Activated CD8-positive, alpha-beta T cell treated with anti-CD3 and anti-CD28 coated beads, Interleukin-2, amount 10 ng/mL, durations not matched to agents 7 days and 5 days (primary cell): ENCODE measurements at regions not wholly inside any gene's neighbourhood (a gene's known extent, or its start where the extent isn't known, plus 50 kb on each side); places are given as distances from the start of the nearest gene placed in this dataset.

ENCODE experiments used
- ATAC-seq: fragments of 150-1000 bp; cut with Tn5 transposase; one replicate; pipeline ENCODE4 v1.10.0; 2021; ENCODE audit warnings: moderate library complexity
- CTCF ChIA-PET: fragments of 350-600 bp; sonication (Branson Sonifier 250); formaldehyde crosslinking; loops from one replicate; lab custom pipeline; 2021; ENCODE audit warnings: antibody characterized with exemption; lab: Charles Lee
- POLR2A ChIA-PET: fragments of 350-600 bp; sonication (Branson Sonifier 250); formaldehyde crosslinking; loops from one replicate; lab custom pipeline; 2021; ENCODE audit warnings: antibody characterized with exemption; lab: Charles Lee
- DNase-seq: peaks from one replicate; pipeline ENCODE4 v3.0.0-alpha.2; 2020
- H3K27ac Mint-ChIP-seq: one replicate; pipeline ENCODE4 v1.8.0; 2021; ENCODE audit warnings: mild to moderate bottlenecking, mixed read lengths
- H3K27me3 Mint-ChIP-seq: one replicate; pipeline ENCODE4 v1.8.0; 2021; ENCODE audit warnings: low read depth, mixed read lengths
- H3K36me3 Mint-ChIP-seq: one replicate; pipeline ENCODE4 v1.8.0; 2021; ENCODE audit warnings: low read depth, mixed read lengths
- H3K4me1 Mint-ChIP-seq: one replicate; pipeline ENCODE4 v1.8.0; 2021; ENCODE audit warnings: low read depth, mixed read lengths
- H3K4me3 Mint-ChIP-seq: one replicate; pipeline ENCODE4 v1.8.0; 2021; ENCODE audit warnings: mild to moderate bottlenecking, mixed read lengths
- H3K9me3 Mint-ChIP-seq: one replicate; pipeline ENCODE4 v1.8.0; 2022; ENCODE audit warnings: mixed read lengths; ENCODE audit not compliant: insufficient read depth

DNA sequence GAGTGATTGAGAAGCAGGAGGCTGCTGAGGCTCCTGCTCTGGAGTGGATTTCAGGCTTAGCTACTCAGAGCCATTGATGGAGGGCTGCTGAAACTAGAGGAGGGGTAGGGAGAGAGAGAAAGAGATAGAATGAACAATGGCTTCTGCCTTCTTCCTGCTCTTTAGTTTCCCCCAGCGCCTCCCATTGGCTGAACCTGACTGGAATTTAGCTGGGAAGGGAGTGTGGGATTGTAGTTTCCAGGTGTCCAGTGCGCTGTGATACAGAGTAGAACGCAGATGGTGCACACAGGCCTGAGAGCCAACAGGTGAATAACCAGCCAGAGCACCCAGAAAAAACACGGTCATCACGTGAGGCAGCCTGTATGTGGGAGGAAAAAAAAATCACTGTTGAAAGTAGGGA, 140.1 kb downstream of the IL20RB start:
- H3K9me3 Mint-ChIP-seq, result no peaks in the 10 kb centered on the region
- DNase-seq (no peak), ATAC-seq (no peak)
- no peaks in the 10 kb centered on the region for H3K36me3 Mint-ChIP-seq
- POLR2A ChIA-PET, result no interaction called here
- no peak overlapping the region for H3K4me3 Mint-ChIP-seq
- H3K27me3 Mint-ChIP-seq, result peaks cover 10% of the 10 kb centered on the region
- H3K27ac Mint-ChIP-seq, result no peak overlapping the region
- no peaks in the 10 kb centered on the region for H3K4me1 Mint-ChIP-seq
- CTCF ChIA-PET, result interaction anchor here (2.1 kb wide), 1 partner anchor 12 kb away, joined by 7 read pairs; no protein-coding TSS in a partner anchor

DNA sequence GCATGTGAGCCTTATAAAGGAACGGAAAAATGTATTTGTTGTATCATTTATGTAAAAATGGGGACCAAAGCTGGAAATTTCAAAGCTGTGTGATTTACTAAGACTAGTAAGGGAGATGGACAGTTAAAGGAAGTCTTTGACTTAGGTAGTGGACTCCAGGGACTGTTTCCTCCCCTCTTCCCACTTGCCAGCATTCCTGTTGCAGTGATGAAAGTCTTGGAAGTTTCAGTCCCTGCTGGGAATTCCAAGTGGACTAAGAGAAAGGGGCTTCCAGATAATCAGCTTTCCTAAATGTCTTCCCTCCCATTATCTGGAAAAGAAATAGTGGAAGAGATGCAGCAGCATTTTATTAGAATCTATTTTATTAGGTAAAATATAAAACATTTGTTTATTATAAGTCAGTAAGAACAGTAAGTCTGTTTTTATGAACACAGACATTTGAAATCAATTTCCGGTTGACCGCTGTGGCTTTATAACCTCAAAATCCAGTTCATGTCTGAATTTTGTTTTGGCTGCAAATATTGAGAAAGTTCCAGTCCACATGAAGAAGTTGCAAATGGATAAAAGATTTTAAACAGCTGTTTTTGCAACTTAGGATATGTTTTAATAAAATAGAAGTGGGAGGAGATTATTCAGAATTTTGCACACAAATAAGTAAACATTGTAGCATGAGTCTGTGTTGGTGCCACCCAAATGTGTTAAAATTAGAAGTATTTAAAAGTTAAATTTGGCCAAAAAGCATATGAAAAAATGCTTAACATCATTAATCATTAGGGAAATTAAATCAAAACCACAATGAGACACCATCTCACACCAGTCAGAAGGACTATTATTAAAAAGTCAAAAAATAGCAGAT, 141.8 kb downstream of the IL20RB start:
- no peak overlapping the region for H3K27ac Mint-ChIP-seq
- H3K4me1 Mint-ChIP-seq, result no peaks in the 10 kb centered on the region
- no peaks in the 10 kb centered on the region for H3K36me3 Mint-ChIP-seq
- DNase-seq (no peak), ATAC-seq (no peak)
- ChIA-PET CTCF (interaction anchor here (1.4 kb wide), 1 partner anchor 11 kb away, joined by 8 read pairs; no protein-coding TSS in a partner anchor), POLR2A (no interaction called here)
- H3K4me3 Mint-ChIP-seq, result no peak overlapping the region
- H3K9me3 Mint-ChIP-seq, result no peaks in the 10 kb centered on the region
- H3K27me3 Mint-ChIP-seq, result peaks cover 10% of the 10 kb centered on the region

DNA sequence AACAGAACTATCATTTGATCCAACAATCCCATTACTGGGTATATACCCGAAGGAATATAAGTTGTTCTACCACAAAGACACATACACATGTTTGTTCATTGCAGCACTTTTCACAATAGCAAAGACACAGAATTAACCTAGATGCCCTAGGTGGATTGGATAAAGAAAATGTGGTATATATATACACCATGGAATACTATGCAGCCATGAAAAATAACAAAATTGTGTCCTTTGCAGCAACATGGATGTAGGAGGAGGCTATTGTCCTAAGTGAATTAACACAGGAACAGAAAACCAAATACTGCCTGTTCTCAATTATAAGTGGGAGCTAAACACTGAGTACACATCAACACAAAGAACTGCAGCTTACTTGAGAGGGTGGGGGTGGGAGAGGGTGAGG, 142.5 kb downstream of the IL20RB start:
- POLR2A ChIA-PET, result no interaction called here
- CTCF ChIA-PET, result interaction anchor here (1.7 kb wide), 1 partner anchor 11 kb away, joined by 8 read pairs; no protein-coding TSS in a partner anchor

DNA sequence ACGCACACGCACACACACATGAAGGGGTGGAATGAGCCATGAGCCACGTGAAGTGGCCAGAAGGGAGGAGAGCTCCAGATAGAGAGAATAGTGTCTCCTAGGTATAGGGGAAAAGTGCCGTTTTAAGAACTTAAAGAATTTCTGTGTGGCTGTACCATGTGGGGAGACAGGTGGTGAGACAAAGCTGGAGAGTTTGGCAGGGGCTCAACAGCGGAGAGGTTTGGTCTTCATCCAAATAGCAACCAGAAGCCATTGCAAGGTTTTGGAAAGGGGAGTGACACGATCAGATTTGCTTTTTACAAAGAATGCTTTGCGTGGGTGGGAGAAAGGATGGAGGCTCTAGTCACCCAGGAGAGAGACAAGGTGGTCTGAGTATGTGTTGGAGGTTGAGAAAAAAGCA, 146.0 kb downstream of the IL20RB start:
- Mint-ChIP-seq H3K4me3 (no peak overlapping the region), H3K27ac (no peak overlapping the region), H3K27me3 (peaks cover 7% of the 10 kb centered on the region), H3K9me3 (no peaks in the 10 kb centered on the region), H3K4me1 (no peaks in the 10 kb centered on the region), H3K36me3 (no peaks in the 10 kb centered on the region)
- CTCF ChIA-PET, result no interaction called here
- POLR2A ChIA-PET, result no interaction called here
- DNase-seq (no peak), ATAC-seq (no peak)

More for the DNA sequence above, 142.5 kb downstream of the IL20RB start:
- peaks cover 10% of the 10 kb centered on the region for H3K27me3 Mint-ChIP-seq
- H3K36me3 Mint-ChIP-seq, result no peaks in the 10 kb centered on the region
- no peaks in the 10 kb centered on the region for H3K9me3 Mint-ChIP-seq
- no peak for ATAC-seq
- no peak for DNase-seq
- H3K27ac Mint-ChIP-seq, result no peak overlapping the region
- no peak overlapping the region for H3K4me3 Mint-ChIP-seq
- no peaks in the 10 kb centered on the region for H3K4me1 Mint-ChIP-seq

DNA sequence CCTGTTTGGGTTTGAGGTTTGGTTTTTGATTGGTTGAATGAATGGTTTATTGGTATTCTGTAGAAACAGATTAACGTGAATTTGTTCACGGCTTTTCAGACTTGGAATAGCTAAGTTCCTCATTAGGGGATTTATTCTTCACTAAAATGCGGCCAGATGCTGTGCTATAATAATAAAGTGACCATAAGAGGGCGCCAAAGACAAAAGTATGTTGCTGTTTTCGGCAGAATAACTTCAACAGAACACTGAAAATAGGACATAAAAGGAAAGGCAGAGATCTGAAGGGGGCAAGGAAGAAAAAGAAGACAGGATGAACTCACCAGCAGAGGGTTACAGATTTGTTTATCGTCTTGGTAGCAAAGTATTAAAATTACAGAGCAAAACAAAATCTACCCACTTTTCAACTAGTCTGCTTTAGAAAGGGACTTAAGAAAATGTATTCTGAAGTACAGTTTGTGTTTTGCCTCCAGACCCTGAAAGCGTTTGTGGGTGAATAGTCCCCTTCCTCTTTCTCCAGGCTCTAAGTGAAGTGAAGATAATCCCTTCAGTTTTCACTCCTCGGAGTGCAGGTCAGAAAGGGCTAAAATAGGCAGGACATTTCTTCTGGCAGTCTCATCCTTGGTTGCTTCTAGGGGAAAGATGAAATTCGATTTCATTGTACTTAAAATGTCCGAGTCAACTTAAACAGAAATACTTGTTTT, 147.6 kb downstream of the IL20RB start:
- POLR2A ChIA-PET, result no interaction called here

DNA sequence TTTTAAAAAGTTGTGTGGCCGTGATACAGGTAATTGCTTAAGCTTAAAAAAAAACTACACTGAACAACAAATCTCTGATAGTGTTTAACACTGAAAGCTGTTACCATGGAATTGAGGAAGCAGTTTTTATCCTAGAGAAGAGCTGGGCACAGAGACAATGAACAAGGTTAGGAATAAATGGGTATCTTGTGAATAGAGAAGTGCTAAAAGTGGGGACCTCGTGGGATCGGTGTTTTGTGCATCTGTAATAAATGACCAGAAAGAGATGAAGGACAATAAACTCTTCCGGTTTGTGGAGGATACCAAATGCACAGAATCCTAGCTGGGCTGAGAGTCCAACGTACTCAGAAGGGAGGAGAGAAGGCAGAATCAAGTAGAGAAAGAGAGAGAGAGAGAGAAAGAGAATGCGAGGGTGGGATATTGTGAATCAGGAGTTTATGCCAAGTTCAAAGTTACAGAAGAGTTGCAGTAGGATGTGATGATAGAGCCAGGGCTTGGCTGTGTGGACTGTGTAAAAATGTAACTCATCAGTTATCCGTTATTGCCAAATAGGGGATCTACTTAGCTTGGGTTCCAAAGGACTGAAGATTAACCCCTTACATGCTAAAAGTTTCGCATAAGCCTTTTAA, 148.9 kb downstream of the IL20RB start:
- ATAC-seq (no peak), DNase-seq (no peak)
- no peaks in the 10 kb centered on the region for H3K9me3 Mint-ChIP-seq
- ChIA-PET CTCF (interaction anchor here (0.9 to 2.6 kb wide), 7 partner anchors 10 to 865 kb away, joined by 5 to 14 read pairs (median 7); no protein-coding TSS in a partner anchor), POLR2A (no interaction called here)
- H3K4me1 Mint-ChIP-seq, result no peaks in the 10 kb centered on the region
- no peak overlapping the region for H3K4me3 Mint-ChIP-seq
- H3K27ac Mint-ChIP-seq, result no peak overlapping the region
- no peaks in the 10 kb centered on the region for H3K36me3 Mint-ChIP-seq
- peaks cover 7% of the 10 kb centered on the region for H3K27me3 Mint-ChIP-seq

More for the DNA sequence above, 147.6 kb downstream of the IL20RB start:
- CTCF ChIA-PET, result interaction anchor here (0.6 to 2.6 kb wide), 14 partner anchors 9 to 866 kb away, joined by 3 to 14 read pairs (median 5); no protein-coding TSS in a partner anchor
- Mint-ChIP-seq H3K4me3 (no peak overlapping the region), H3K4me1 (no peaks in the 10 kb centered on the region), H3K9me3 (no peaks in the 10 kb centered on the region), H3K27ac (no peak overlapping the region), H3K27me3 (peaks cover 7% of the 10 kb centered on the region), H3K36me3 (no peaks in the 10 kb centered on the region)
- DNase-seq (peak; percentile 30), ATAC-seq (peak; percentile 51)

DNA sequence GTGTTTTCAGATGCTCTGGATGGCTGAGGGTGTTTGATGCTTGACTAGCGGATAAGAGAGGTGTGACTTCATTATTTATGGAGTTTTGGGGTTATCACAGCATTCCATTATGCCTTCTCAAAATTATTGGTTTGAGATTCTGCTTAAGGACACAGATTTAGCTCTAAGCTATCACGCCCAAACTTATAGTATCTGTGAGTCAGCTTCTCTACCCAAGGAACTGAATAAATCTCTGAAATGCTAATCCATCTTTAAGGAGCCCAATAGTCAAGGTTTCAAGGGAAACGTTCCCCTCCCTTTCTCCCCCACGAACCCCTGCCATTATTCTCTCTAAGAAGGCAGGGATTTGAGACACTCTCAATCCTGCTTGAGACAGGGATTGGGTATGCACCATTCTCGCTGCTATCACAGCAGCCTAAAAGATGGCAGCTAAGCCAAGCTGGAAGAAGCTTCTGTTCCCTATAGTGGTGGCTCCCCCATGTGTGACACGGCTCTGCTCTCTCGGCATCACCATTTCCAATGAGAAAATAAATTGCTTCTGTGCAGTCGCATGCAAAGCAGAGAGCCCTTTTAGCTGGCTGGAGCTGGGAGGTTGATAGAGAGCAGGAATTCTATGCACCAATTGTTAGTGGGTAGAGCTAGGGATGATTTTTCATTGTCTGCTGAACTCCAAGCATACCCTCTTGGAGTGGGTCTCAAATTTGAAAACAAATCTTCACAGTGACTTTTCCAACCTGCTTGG, 151.1 kb downstream of the IL20RB start:
- POLR2A ChIA-PET, result no interaction called here
- no peak overlapping the region for H3K4me3 Mint-ChIP-seq
- ATAC-seq, result no peak

DNA sequence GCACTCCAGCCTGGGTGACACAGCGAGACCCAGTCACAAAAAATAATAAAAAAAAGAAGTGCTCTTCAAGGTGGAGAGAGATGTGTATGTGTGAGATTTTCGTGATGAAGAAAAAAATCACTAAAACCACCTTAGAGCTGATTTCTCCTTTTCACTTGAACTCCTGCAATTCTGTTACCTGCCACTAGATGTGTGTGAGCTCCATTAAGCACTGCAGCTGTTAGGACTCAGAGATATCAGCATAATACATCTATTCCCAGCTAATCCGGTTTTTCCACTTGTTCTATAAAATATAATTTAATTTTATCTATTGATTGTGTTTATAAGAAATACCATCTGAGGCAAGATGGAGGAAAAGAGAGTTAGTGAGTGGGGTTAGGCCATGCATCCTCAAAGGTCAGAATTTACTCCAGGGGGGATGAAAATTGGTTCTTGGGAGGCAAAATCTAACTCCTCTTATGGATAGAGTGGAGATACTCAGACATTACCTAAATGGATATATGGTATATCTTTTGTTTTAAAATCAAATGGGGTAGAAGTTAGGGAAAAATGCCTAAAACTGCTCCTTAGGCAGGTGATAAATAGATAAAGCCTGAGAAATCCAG, 152.7 kb downstream of the IL20RB start:
- Mint-ChIP-seq H3K4me1 (no peaks in the 10 kb centered on the region), H3K36me3 (no peaks in the 10 kb centered on the region), H3K4me3 (no peak overlapping the region), H3K9me3 (no peaks in the 10 kb centered on the region), H3K27ac (no peak overlapping the region), H3K27me3 (peaks cover 7% of the 10 kb centered on the region)
- ChIA-PET POLR2A (no interaction called here), CTCF (interaction anchor here (1.0 to 2.4 kb wide), 14 partner anchors 9 to 861 kb away, joined by 3 to 10 read pairs (median 6); no protein-coding TSS in a partner anchor)
- no peak for DNase-seq
- no peak for ATAC-seq

More for the DNA sequence above, 151.1 kb downstream of the IL20RB start:
- CTCF ChIA-PET, result interaction anchor here (0.9 to 2.0 kb wide), 5 partner anchors 12 to 862 kb away, joined by 3 to 7 read pairs (median 4); no protein-coding TSS in a partner anchor
- H3K27ac Mint-ChIP-seq, result no peak overlapping the region
- H3K9me3 Mint-ChIP-seq, result no peaks in the 10 kb centered on the region
- H3K36me3 Mint-ChIP-seq, result no peaks in the 10 kb centered on the region
- H3K4me1 Mint-ChIP-seq, result no peaks in the 10 kb centered on the region
- DNase-seq, result no peak
- H3K27me3 Mint-ChIP-seq, result peaks cover 7% of the 10 kb centered on the region

DNA sequence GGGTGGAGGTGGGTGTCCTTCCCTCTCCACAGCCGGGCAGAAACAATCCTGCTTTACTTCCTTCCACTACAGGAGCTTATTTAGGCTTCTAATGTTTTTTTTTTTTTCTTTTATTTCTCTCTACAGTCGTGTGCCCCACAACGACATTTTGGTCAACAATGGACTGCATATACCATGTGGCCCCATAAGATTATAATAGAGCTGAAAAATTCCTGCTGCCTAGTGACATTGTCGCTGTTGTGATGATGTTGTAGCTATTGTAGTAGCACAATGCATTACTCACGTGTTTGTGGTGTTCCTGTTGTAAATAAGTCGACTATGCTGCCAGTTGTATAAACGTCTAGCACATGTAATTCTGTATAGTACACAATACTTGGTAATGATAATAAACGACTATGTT, 153.7 kb downstream of the IL20RB start:
- peaks cover 6% of the 10 kb centered on the region for H3K27me3 Mint-ChIP-seq
- H3K27ac Mint-ChIP-seq, result no peak overlapping the region
- no peaks in the 10 kb centered on the region for H3K4me1 Mint-ChIP-seq
- ChIA-PET POLR2A (no interaction called here), CTCF (interaction anchor here (1.0 to 2.4 kb wide), 5 partner anchors 10 to 79 kb away, joined by 3 to 10 read pairs (median 8); no protein-coding TSS in a partner anchor)
- H3K36me3 Mint-ChIP-seq, result no peaks in the 10 kb centered on the region
- no peaks in the 10 kb centered on the region for H3K9me3 Mint-ChIP-seq
- H3K4me3 Mint-ChIP-seq, result no peak overlapping the region
- ATAC-seq (no peak), DNase-seq (no peak)

DNA sequence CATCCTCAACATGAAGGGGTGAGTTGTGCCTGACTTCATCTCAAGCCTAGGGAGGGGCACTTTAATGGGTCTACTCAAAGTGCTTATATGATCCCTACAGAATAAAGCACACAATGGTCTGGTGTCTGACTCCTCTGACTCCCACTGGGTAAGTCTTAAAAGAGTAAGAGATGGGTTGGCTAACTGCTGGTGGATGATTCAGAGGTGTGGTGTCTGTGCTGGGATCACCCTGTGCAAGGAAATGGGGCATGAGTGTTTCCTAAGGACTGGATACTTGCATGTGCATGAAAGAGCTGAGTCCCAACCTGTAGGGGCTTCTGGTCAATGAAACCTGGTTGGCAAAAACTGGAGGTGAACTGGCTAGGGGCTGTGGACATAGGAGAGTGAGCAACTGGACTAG, 158.8 kb downstream of the IL20RB start:
- Mint-ChIP-seq H3K4me1 (no peaks in the 10 kb centered on the region), H3K27ac (no peak overlapping the region), H3K27me3 (peaks cover 13% of the 10 kb centered on the region), H3K36me3 (no peaks in the 10 kb centered on the region), H3K9me3 (no peaks in the 10 kb centered on the region), H3K4me3 (no peak overlapping the region)
- no peak for DNase-seq
- POLR2A ChIA-PET, result no interaction called here
- no peak for ATAC-seq
- CTCF ChIA-PET, result interaction anchor here (0.8 kb wide), 1 partner anchor 12 kb away, joined by 3 read pairs; no protein-coding TSS in a partner anchor
